Stimulated activated CD8-positive, alpha-beta memory T cell treated with anti-CD3 and anti-CD28 coated beads, Interleukin-7, amount 100 ng/mL, for 4 hours (primary cell): ENCODE measurements at regions not wholly inside any gene's neighbourhood (a gene's known extent, or its start where the extent isn't known, plus 50 kb on each side); places are given as distances from the start of the nearest gene placed in this dataset.
"Not testable (repeated sequence)": the region's sequence is repeated elsewhere in the genome, so short reads cannot be mapped to it uniquely, and the experiment has no call there.

Source experiments
- DNase-seq, 2 donors: peaks; one replicate each; pipeline ENCODE4 v3.0.0-alpha.2; 2020; ENCODE audit warnings: low read depth in 2 of 2

DNA sequence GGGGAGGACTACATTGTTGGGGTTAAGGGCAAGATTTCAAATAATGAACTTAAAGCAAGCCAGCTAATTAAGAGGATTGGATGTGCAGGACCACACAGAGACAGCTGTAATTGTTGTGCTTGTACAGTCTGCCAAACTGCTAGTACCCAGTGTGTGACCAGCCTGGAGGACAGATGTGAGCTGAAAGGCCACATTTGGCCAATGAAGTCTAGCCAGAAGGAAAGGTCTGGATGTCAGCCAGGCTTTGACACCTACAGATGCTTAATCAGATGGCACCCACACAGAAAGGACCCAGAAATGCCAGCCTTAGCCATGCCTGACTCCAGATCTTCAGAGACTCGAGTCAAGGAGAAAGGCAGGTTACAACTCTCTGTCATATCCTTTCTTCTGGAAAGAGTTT is 491.1 kb downstream of the KIF4B start:
- no peak for DNase-seq

GRCh38 chr5:155507363-155507762 is 493.8 kb downstream of the KIF4B start:
- DNase-seq, result no peak

- DNase-seq, result no peak
These were observed 495.1 kb downstream of the KIF4B start for GRCh38 chr5:155508673-155509072.

- no peak for DNase-seq
These were observed 498.8 kb downstream of the KIF4B start for GRCh38 chr5:155512329-155512728.

DNA sequence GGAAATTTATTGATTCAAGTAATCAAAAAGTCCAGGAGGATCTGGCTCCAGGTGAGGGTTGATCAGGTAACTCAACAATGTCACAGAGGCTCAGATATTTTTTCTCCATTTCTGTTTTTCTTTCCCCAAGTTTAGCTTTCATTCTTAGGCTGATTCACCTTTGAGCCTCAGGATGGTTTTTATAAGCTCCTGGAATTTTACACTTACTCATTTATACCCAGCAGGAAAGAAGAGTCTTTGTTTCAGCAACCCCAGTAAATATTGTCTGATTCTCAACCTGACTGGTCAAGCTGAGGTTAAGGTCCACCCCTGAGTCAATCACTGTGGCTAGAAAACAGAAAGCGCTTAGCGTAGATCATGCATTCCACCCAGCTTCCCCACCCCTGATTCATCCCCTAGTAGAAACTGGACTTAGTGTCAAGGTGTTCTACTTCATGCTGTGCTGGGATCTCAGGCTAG is 500.6 kb downstream of the KIF4B start:
- DNase-seq, result no peak

GRCh38 chr5:155522540-155522939 is 509.0 kb downstream of the KIF4B start:
- no peak for DNase-seq

- no peak for DNase-seq
These were observed 515.8 kb downstream of the KIF4B start for GRCh38 chr5:155529362-155529761.

DNA sequence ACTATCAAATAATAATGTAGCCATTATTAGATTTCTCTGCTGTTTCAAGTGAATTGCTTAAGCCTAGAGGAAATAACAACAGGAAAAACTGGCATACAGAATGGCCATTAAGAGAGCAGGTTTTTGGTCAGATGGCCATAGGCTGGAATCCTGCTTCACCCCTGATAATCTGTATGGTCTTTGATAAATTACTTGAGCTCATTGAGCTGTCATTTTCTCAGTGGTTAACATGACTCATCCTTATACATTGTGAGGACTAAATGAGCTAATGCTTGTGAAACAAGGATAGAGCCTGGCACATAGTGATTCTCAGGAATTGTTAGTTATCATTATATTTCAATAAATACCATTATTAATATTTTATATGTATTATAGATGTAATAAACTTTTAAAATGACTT is 516.5 kb downstream of the KIF4B start:
- DNase-seq, result no peak

- no peak for DNase-seq
These were observed 519.2 kb downstream of the KIF4B start for GRCh38 chr5:155532621-155533311.

DNA sequence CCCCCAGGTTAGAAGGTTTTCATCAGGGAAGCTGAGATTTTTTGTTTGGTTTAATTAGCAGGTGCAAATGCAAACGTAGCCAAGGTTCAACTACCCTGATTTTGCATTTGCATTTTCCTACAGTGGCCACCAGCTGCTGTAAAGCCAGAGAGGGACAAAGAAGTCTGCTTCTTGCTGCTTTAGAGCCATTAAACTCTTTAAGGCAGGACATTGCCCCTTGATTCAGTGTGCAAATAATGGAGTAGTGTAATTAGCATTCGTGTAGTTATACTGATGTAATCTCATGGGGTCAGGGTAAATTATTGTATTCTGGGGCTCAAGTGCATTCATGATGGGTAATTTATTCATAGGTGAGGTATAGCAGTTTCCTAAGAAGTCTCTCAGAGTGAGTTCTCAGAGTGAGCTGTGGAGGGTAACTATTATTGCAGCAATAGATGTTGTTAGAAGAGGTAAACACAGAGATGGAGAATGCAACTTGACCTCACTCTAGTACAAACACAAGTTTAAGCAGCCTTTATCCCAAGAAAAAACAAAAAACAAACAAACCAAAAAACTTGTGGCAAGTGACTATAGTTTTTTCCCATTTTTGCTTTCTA is 526.5 kb downstream of the KIF4B start:
- no peak for DNase-seq

DNA sequence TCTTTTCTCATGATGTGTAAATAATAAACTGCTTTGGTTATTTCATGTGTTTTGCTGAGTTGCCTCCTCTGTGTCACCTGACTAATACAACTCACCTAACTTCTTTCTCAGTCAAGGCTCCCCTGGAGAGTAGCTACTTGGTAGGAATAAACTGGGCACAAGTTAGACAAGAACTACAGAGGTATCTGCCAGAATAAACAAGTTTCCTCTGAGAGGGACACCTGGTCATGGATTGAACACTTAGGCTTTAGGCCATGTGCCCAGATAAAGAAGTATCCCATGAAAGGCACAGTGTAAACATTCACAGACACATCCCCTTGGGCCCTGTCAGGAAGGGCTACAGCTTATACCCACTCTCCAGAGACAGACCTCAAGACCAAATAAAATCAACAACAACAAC is 532.5 kb downstream of the KIF4B start:
- DNase-seq, result no peak

- DNase-seq, result no peak
These were observed 540.9 kb downstream of the KIF4B start for GRCh38 chr5:155554500-155554899.

DNA sequence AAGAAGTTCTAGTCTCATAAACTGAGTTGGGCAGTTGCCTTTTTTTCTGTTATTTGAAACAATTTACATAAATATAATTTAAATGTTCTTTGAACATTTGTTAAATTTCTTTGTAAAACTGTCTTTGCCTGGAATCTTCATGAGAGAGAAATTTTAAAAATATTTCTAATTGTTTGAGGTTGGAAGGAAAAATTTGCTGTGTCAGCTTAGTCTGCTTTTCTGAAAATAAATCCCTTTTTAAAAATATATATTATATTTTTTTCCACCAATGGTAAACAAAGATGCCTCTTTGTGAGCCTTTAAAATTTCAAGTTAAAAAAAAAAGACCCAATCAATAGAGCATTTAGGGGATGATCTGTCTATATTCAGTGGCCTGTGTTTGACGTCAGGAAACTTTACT is 542.7 kb downstream of the KIF4B start:
- DNase-seq, result no peak

DNA sequence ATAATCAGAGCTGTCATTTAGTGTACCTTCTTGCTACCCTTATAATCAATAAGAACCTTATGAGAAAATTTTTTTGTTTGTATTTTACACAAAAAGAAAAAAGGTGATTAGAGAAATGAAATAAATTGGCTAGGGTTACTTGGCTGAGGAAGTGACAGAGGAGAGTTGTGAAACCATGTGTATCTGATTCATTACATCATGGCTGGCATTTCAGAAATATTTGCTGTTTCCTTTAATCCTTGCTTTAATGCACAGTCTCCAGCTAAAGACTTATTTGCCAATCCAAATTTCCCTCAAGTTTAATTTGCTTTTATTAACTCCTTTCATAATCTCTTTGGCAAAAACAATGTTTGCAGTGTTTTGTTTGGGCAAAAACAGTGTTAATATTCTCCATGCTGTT is 543.1 kb downstream of the KIF4B start:
- no peak for DNase-seq

DNA sequence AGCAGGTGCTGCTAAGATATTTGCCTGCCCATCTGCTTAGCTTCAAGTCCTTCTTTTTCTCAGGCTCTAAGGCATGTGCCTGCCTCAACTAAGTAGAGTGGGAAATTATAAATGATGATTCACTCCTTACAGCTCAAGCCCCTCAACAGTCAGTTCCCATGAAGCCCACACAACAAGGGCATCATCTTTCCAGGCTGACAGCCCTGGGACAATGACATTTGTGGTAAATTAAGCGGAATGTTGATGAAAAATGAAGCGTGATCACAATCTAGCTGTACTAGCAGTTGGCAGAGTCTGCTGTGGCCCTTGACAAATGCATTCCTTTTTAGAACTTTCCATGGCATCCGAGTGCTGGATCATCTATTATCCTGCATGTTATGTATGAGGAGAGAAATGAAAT is 548.6 kb downstream of the KIF4B start:
- DNase-seq, result no peak

GRCh38 chr5:155564541-155564940 is 551.0 kb downstream of the KIF4B start:
- no peak for DNase-seq

- no peak for DNase-seq
These were observed 562.3 kb downstream of the KIF4B start for GRCh38 chr5:155575861-155576260.

- not testable (repeated sequence) for DNase-seq
These were observed 573.3 kb downstream of the KIF4B start for GRCh38 chr5:155586808-155587207.

DNA sequence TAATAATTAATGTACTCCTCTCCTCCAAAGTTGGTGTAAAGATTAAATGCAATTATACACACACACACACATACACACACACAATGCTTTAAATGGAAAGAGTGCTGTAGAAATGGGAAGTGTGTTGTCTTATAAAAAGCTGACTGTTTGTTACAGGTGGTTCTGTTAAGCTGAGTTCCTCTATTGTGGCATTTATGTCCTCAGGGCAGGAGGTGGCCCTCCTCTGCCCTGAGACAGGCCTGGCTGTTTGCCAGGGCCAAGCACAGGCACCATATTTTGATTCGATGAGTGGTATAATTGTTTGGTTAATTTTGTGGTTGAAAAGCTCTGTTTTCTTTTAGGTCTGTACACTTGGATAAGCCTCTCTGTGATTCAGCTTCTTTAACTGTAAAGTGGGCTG is 573.9 kb downstream of the KIF4B start:
- DNase-seq, result no peak

- no peak for DNase-seq
These were observed 577.7 kb downstream of the KIF4B start for GRCh38 chr5:155591273-155591672.

DNA sequence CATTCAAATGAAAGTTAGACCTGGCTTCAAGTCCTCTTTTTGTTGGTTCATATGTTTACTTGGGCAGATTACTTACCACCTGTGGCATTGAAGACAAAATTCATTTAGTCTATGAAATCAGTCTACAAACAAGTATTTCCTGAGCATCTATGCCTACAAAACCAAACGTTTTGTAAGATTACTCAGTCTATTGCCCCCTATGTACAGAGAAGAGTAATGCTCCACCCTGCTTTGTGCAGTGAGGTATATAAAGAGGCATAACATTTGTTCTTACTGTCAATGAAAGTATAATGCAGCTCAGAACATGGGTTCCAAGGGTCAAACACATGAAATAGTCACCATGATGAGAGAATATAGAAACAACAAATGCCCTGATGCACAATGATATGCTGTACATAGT is 580.7 kb downstream of the KIF4B start:
- DNase-seq, result no peak

DNA sequence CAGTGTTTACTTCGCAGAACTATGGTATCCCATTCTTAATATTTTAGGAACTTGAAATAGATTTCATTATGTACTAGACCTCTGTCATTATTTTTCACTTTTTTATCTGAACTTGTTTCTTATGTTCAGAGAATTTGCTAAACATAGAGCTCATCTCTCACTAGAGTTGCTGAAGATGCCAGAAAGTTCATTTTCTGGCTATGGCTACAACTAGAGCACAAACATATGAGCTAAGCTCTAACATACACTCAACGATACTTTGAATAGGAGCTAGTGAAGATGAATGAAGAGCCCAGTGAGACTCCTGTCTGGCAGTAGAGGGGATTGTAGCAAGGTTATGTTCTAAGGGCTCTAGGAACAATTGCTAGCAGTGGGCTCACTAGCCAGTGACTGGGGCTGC is 582.2 kb downstream of the KIF4B start:
- no peak for DNase-seq

DNA sequence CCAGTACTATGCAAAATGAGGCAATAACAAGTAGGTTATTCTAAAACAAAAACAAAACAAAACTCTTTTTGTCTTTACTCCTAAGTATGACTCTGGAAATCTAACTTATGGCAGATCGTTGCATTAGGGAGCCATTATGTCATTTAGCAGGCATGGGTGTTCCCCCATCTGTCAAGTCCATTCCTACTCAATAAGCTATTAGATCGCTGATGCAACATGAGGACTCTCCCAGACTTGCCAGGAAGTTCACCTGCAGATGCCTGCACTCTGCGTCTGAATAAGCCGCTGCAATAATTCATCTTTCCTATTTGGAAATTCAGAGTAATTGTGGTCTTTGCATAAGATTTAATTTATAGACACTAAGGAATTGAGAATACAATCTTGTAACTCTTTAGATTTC is 585.0 kb downstream of the KIF4B start:
- no peak for DNase-seq

DNA sequence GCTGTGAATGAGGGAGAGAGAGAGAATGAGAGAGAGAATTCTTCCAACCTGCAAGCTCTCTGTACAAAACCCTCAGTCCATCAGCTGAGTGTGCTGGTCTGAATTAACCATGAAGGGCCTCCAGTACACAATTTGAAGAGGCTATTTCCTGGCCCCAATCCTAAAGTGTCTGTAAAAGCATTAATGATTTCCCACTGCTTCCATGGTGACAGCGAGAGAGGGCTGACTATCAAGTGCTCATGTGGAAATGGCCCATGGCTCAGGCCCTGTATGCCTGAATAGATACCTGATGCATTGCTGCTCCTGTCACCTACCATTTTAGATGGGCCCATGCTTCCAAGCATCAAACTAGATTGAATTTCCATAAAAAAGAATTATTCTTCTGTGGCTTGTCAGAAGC is 592.4 kb downstream of the KIF4B start:
- no peak for DNase-seq
